IMR-90 (cell line): ENCODE measurements at regions not wholly inside any gene's neighbourhood (a gene's known extent, or its start where the extent isn't known, plus 50 kb on each side); places are given as distances from the start of the nearest gene placed in this dataset.

Experiments used
- ATAC-seq: fragments of 200-7000 bp; cut with Tn5 transposase; 2 replicates; pipeline ENCODE4 v1.9.1; 2020; ENCODE audit warnings: low read depth, mild to moderate bottlenecking, moderate library complexity
- BruUV-seq: library from RNA; stranded (reverse); fragments of 400-500 nt; replicated peaks from 2 replicates; lab custom pipeline; 2021; lab: Mats Ljungman, UMichigan
- CTCF ChIA-PET: fragments of 300-600 bp; formaldehyde crosslinking; extraction: SDS; loops from one replicate; lab custom pipeline; 2021; ENCODE audit warnings: antibody characterized with exemption; lab: Yijun Ruan, JAX
- POLR2A ChIA-PET: fragments of 300-600 bp; sonication (Branson Sonifier 250); formaldehyde crosslinking; loops from one replicate; lab custom pipeline; 2022; ENCODE audit warnings: antibody characterized with exemption; ENCODE audit not compliant: unreplicated experiment; lab: Charles Lee
- DNase-seq: peaks from one replicate; pipeline ENCODE4 v3.0.0; 2013
- H2AFZ ChIP-seq: replicated peaks from 2 replicates; pipeline ENCODE3; 2013; ENCODE audit warnings: low read length, mild to moderate bottlenecking; ENCODE audit not compliant: poor library complexity
- H2AK5ac ChIP-seq: 2 replicates; pipeline ENCODE4 v1.6.1; 2013; ENCODE audit warnings: low read depth, low read length, inconsistent platforms
- H2AK9ac ChIP-seq: replicated peaks from 2 replicates; pipeline ENCODE3; 2013; ENCODE audit warnings: mild to moderate bottlenecking, low read depth, low read length, moderate library complexity; ENCODE audit not compliant: poor library complexity
- H2BK120ac ChIP-seq: 2 replicates; pipeline ENCODE4 v1.6.1; 2013; ENCODE audit warnings: low read depth, low read length, inconsistent platforms
- H2BK15ac ChIP-seq: 3 replicates; pipeline ENCODE4 v1.6.1; 2013; ENCODE audit warnings: low read depth, low read length, inconsistent platforms
- H2BK20ac ChIP-seq: 2 replicates; pipeline ENCODE4 v1.6.1; 2013; ENCODE audit warnings: low read depth, mild to moderate bottlenecking, inconsistent platforms, low read length, moderate library complexity
- H2BK5ac ChIP-seq: 2 replicates; pipeline ENCODE4 v1.6.1; 2013; ENCODE audit warnings: mild to moderate bottlenecking, low read depth, low read length, inconsistent platforms; ENCODE audit not compliant: poor library complexity, severe bottlenecking
- H3K14ac ChIP-seq: replicated peaks from 2 replicates; pipeline ENCODE4 v1.6.1; 2013; ENCODE audit warnings: low read depth, low read length, inconsistent platforms
- H3K18ac ChIP-seq: 2 replicates; pipeline ENCODE4 v1.6.1; 2013; ENCODE audit warnings: low read depth, low read length, control low read depth
- H3K23ac ChIP-seq: 2 replicates; pipeline ENCODE4 v1.6.1; 2013; ENCODE audit warnings: low read depth, low read length, inconsistent platforms
- H3K27ac ChIP-seq: 2 replicates; pipeline ENCODE4 v1.5.1; 2013; ENCODE audit warnings: mild to moderate bottlenecking, control low read depth, low read length; ENCODE audit not compliant: insufficient read depth
- H3K27me3 ChIP-seq: 2 replicates; pipeline ENCODE4 v1.6.1; 2013; ENCODE audit warnings: low read length; ENCODE audit not compliant: control insufficient read depth, insufficient read depth
- H3K36me3 ChIP-seq: 2 replicates; pipeline ENCODE4 v1.6.1; 2013; ENCODE audit warnings: low read length, mixed read lengths; ENCODE audit not compliant: control insufficient read depth, insufficient read depth
- H3K4ac ChIP-seq: 2 replicates; pipeline ENCODE4 v1.6.1; 2013; ENCODE audit warnings: low read depth, low read length, inconsistent platforms
- H3K4me1 ChIP-seq: 2 replicates; pipeline ENCODE4 v1.6.1; 2013; ENCODE audit warnings: low read length, mixed read lengths; ENCODE audit not compliant: control insufficient read depth, insufficient read depth
- H3K4me2 ChIP-seq: 2 replicates; pipeline ENCODE4 v1.6.1; 2013; ENCODE audit warnings: low read depth, mild to moderate bottlenecking, control low read depth, low read length, moderate library complexity
- H3K4me3 ChIP-seq: 2 replicates; pipeline ENCODE4 v1.5.1; 2013; ENCODE audit warnings: low read depth, mild to moderate bottlenecking, control low read depth, low read length, moderate library complexity; ENCODE audit not compliant: insufficient read depth
- H3K56ac ChIP-seq: 2 replicates; pipeline ENCODE4 v1.6.1; 2013; ENCODE audit warnings: low read length, inconsistent platforms; ENCODE audit not compliant: insufficient read depth; ENCODE audit errors: extremely low read depth
- H3K79me1 ChIP-seq, 2 experiments: 2 replicates each; pipeline ENCODE4 v1.6.1; 2013; ENCODE audit warnings: low read length in 2 of 2, inconsistent platforms in 1 of 2, low read depth in 1 of 2
- H3K9ac ChIP-seq: 2 replicates; pipeline ENCODE4 v1.6.1; 2013; ENCODE audit warnings: low read depth, low read length, control low read depth
- H3K9me1 ChIP-seq: 2 replicates; pipeline ENCODE4 v1.6.1; 2013; ENCODE audit warnings: low read length, inconsistent platforms; ENCODE audit not compliant: insufficient read depth
- H3K9me3 ChIP-seq: 2 replicates; pipeline ENCODE4 v1.6.1; 2013; ENCODE audit warnings: low read length; ENCODE audit not compliant: control insufficient read depth, insufficient read depth
- H4K20me1 ChIP-seq: 2 replicates; pipeline ENCODE4 v1.6.1; 2013; ENCODE audit warnings: low read length, inconsistent platforms; ENCODE audit not compliant: insufficient read depth
- H4K5ac ChIP-seq: 2 replicates; pipeline ENCODE4 v1.6.1; 2013; ENCODE audit warnings: mild to moderate bottlenecking, low read depth, low read length, control low read depth
- H4K8ac ChIP-seq, 2 experiments: 2 replicates each; pipeline ENCODE4 v1.6.1; 2013; ENCODE audit warnings: low read depth in 2 of 2, low read length in 2 of 2, control low read depth in 1 of 2, inconsistent platforms in 1 of 2
- H4K91ac ChIP-seq: 2 replicates; pipeline ENCODE4 v1.6.1; 2013; ENCODE audit warnings: low read depth, low read length, inconsistent platforms; ENCODE audit not compliant: insufficient read depth
- BHLHE40 ChIP-seq: fragments of 150-350 bp; IDR thresholded peaks from 2 replicates; pipeline ENCODE4 v1.6.1; 2016; ENCODE audit warnings: mild to moderate bottlenecking, low read depth, low read length
- CEBPB ChIP-seq: IDR thresholded peaks from 2 replicates; pipeline ENCODE4 v1.6.1; 2012; ENCODE audit warnings: low read depth, low read length, improper control_type of control experiment
- CHD1 ChIP-seq: IDR thresholded peaks from 2 replicates; pipeline ENCODE4 v1.6.1; 2012; ENCODE audit warnings: low read depth, low read length, improper control_type of control experiment
- CTCF ChIP-seq: conservative IDR thresholded peaks from 2 replicates; pipeline ENCODE4 v1.5.1; 2012; ENCODE audit warnings: mild to moderate bottlenecking, low read depth, low read length, improper control_type of control experiment
- ELK1 ChIP-seq: fragments of 150-350 bp; IDR thresholded peaks from 2 replicates; pipeline ENCODE4 v1.6.1; 2016; ENCODE audit warnings: low read depth, mild to moderate bottlenecking, low read length, moderate library complexity, borderline replicate concordance
- FOS ChIP-seq: fragments of 150-350 bp; IDR thresholded peaks from 2 replicates; pipeline ENCODE4 v1.6.1; 2016; ENCODE audit warnings: low read depth, low read length
- MAFK ChIP-seq: IDR thresholded peaks from 2 replicates; pipeline ENCODE4 v1.6.1; 2012; ENCODE audit warnings: low read depth, low read length, improper control_type of control experiment
- MAZ ChIP-seq: IDR thresholded peaks from 2 replicates; pipeline ENCODE4 v1.6.1; 2012; ENCODE audit warnings: low read depth, mild to moderate bottlenecking, low read length, improper control_type of control experiment, moderate library complexity, borderline replicate concordance
- MXI1 ChIP-seq: IDR thresholded peaks from 2 replicates; pipeline ENCODE4 v1.6.1; 2012; ENCODE audit warnings: low read depth, mild to moderate bottlenecking, low read length, moderate library complexity, borderline replicate concordance
- NFE2L2 ChIP-seq: fragments of 150-350 bp; IDR thresholded peaks from 2 replicates; pipeline ENCODE4 v1.6.1; 2016; ENCODE audit warnings: low read depth, mild to moderate bottlenecking, low read length
- POLR2A ChIP-seq: IDR thresholded peaks from 2 replicates; pipeline ENCODE4 v1.6.1; 2012; ENCODE audit warnings: mild to moderate bottlenecking, low read depth, low read length
- RAD21 ChIP-seq: IDR thresholded peaks from 2 replicates; pipeline ENCODE4 v1.6.1; 2012; ENCODE audit warnings: low read length, improper control_type of control experiment
- RCOR1 ChIP-seq: IDR thresholded peaks from 2 replicates; pipeline ENCODE4 v1.6.1; 2012; ENCODE audit warnings: mild to moderate bottlenecking, low read length, improper control_type of control experiment; ENCODE audit not compliant: insufficient replicate concordance
- RFX5 ChIP-seq: IDR thresholded peaks from 2 replicates; pipeline ENCODE4 v1.8.0; 2012; ENCODE audit warnings: low read depth, mild to moderate bottlenecking, low read length, moderate library complexity
- SMC3 ChIP-seq: fragments of 150-350 bp; IDR thresholded peaks from 2 replicates; pipeline ENCODE4 v1.6.1; 2016; ENCODE audit warnings: low read depth, mild to moderate bottlenecking, antibody characterized with exemption, low read length, moderate library complexity
- USF2 ChIP-seq: fragments of 150-350 bp; IDR thresholded peaks from 2 replicates; pipeline ENCODE4 v1.6.1; 2017; ENCODE audit warnings: mild to moderate bottlenecking, antibody characterized with exemption, low read length, low read depth
- dilution Hi-C: fragments of 300-500 bp; cut with HindIII; formaldehyde crosslinking; loops from one replicate; pipeline ENCODE4 v1.14.3; 2018; ENCODE audit warnings: low sequenced_read_pairs; ENCODE audit not compliant: unreplicated experiment
- in situ Hi-C: fragments of 300-500 bp; cut with MboI; formaldehyde crosslinking; loops from 3 replicates; pipeline ENCODE4 v1.14.3; 2019; ENCODE audit warnings: low sequenced_read_pairs, inconsistent platforms, mixed read lengths
- intact Hi-C: fragments of 100-400 bp; cut with micrococcal nuclease; formaldehyde crosslinking; loops from 2 replicates; pipeline ENCODE4 v1.10.0; 2022

- dilution Hi-C loops, result no loop called here
- Histone ChIP-seq H3K4me2 (no peak overlapping the region), H3K4me1 (peaks cover 5% of the 10 kb centered on the region; the same call in 1 of the 2 replicates), H2AK5ac (no peak overlapping the region), H3K36me3 (peaks cover under 1% of the 10 kb centered on the region; the same call in 1 of the 2 replicates), H4K91ac (no peak overlapping the region), H3K18ac (no peak overlapping the region), H3K79me1 (no peaks in the 10 kb centered on the region; a peak in 2 of 4 replicates), H2BK120ac (no peak overlapping the region), H2AFZ (no peak overlapping the region), H3K14ac (no peak overlapping the region), H2AK9ac (no peak overlapping the region), H2BK15ac (no peak overlapping the region), H4K8ac (no peak overlapping the region), H3K4ac (no peak overlapping the region), H3K27me3 (no peaks in the 10 kb centered on the region), H3K56ac (no peak overlapping the region), H4K20me1 (no peaks in the 10 kb centered on the region), H3K4me3 (no peak overlapping the region), H3K9ac (no peak overlapping the region), H3K9me1 (peaks cover 8% of the 10 kb centered on the region), H3K23ac (no peak overlapping the region), H2BK5ac (no peak overlapping the region), H2BK20ac (no peak overlapping the region), H3K27ac (no peak overlapping the region), H3K9me3 (peaks cover under 1% of the 10 kb centered on the region; the same call in 1 of the 2 replicates), H4K5ac (no peak overlapping the region)
- CTCF ChIA-PET, result interaction anchor here (0.6 kb wide), 1 partner anchor 51 kb away, joined by 4 read pairs; no protein-coding TSS in a partner anchor
- DNase-seq (no peak), ATAC-seq (peak; percentile 30; the same call in 1 of the 2 replicates)
- TF ChIP-seq POLR2A, result no peak
- TF ChIP-seq ELK1, result no peak
- no peak for TF ChIP-seq MAFK
- no peak for TF ChIP-seq RFX5
- TF ChIP-seq CTCF, result no peak
- TF ChIP-seq USF2, result no peak
- no peak for TF ChIP-seq NFE2L2
- TF ChIP-seq MAZ, result no peak
- no peak for TF ChIP-seq RAD21
- TF ChIP-seq FOS, result no peak
- no peak for TF ChIP-seq CEBPB
- TF ChIP-seq CHD1, result no peak
- no peak for TF ChIP-seq RCOR1
- TF ChIP-seq BHLHE40, result no peak
- TF ChIP-seq MXI1, result no peak
- no peak for TF ChIP-seq SMC3
- intact Hi-C loops, result no loop called here
- in situ Hi-C loops, result no loop called here
- POLR2A ChIA-PET, result interaction anchor here (0.5 kb wide), 1 partner anchor 79 kb away, joined by 3 read pairs; no protein-coding TSS in a partner anchor
- BruUV-seq, result no TSS peak
Measured at GRCh38 chr9:111744363-111744762, 50.4 kb downstream of the SHOC1 start.
